ENCODE measurements at regions not wholly inside any gene's neighbourhood (a gene's known extent, or its start where the extent isn't known, plus 50 kb on each side); places are given as distances from the start of the nearest gene placed in this dataset.

- no peak for DNase-seq
Observed at GRCh38 chr3:59280113-59280512, 230.3 kb upstream of the CFAP20DC start.

GRCh38 chr3:59277816-59278215 is 228.0 kb upstream of the CFAP20DC start:
- DNase-seq = no peak

GRCh38 chr3:59277201-59277600 is 227.4 kb upstream of the CFAP20DC start:
- DNase-seq = no peak

- DNase-seq = no peak
Observed at GRCh38 chr3:59273976-59274375, 224.2 kb upstream of the CFAP20DC start.

- no peak for DNase-seq
Observed at GRCh38 chr3:59271971-59272370, 222.1 kb upstream of the CFAP20DC start.

- no peak for DNase-seq
Observed at GRCh38 chr3:59270921-59271320, 221.1 kb upstream of the CFAP20DC start.

- no peak for DNase-seq
Observed at GRCh38 chr3:59270209-59270608, 220.4 kb upstream of the CFAP20DC start.

- no peak for DNase-seq
Observed at GRCh38 chr3:59268170-59268569, 218.3 kb upstream of the CFAP20DC start.

- DNase-seq = no peak
Observed at GRCh38 chr3:59267021-59267420, 217.2 kb upstream of the CFAP20DC start.

GRCh38 chr3:59266551-59266950 is 216.7 kb upstream of the CFAP20DC start:
- no peak for DNase-seq

GRCh38 chr3:59265566-59265965 is 215.7 kb upstream of the CFAP20DC start:
- no peak for DNase-seq

- DNase-seq = no peak
Observed at GRCh38 chr3:59264366-59264765, 214.5 kb upstream of the CFAP20DC start.

- no peak for DNase-seq
Observed at GRCh38 chr3:59263152-59263551, 213.3 kb upstream of the CFAP20DC start.

- DNase-seq = no peak
Observed at GRCh38 chr3:59262076-59262498, 212.3 kb upstream of the CFAP20DC start.

GRCh38 chr3:59261009-59261408 is 211.2 kb upstream of the CFAP20DC start:
- DNase-seq = no peak

GRCh38 chr3:59258550-59259260 is 208.9 kb upstream of the CFAP20DC start:
- DNase-seq = no peak

GRCh38 chr3:59257506-59257905 is 207.7 kb upstream of the CFAP20DC start:
- no peak for DNase-seq

GRCh38 chr3:59256230-59256629 is 206.4 kb upstream of the CFAP20DC start:
- DNase-seq = no peak

- DNase-seq = no peak
Observed at GRCh38 chr3:59254976-59255375, 205.2 kb upstream of the CFAP20DC start.

- DNase-seq = no peak
Observed at GRCh38 chr3:59254433-59254832, 204.6 kb upstream of the CFAP20DC start.

GRCh38 chr3:59253523-59253922 is 203.7 kb upstream of the CFAP20DC start:
- DNase-seq = no peak

- DNase-seq = no peak
Observed at GRCh38 chr3:59251869-59252268, 202.0 kb upstream of the CFAP20DC start.

GRCh38 chr3:59250600-59250999 is 200.8 kb upstream of the CFAP20DC start:
- DNase-seq = no peak

- DNase-seq = no peak
Observed at GRCh38 chr3:59249698-59250361, 200.0 kb upstream of the CFAP20DC start.

GRCh38 chr3:59249004-59249403 is 199.2 kb upstream of the CFAP20DC start:
- DNase-seq = peak; percentile 70
